ENCODE measurements at regions not wholly inside any gene's neighbourhood (a gene's known extent, or its start where the extent isn't known, plus 50 kb on each side); places are given as distances from the start of the nearest gene placed in this dataset.

GRCh38 chr10:43872644-43873043 lies 224.0 kb upstream of the ZNF32 start:
- no peak for DNase-seq

DNA sequence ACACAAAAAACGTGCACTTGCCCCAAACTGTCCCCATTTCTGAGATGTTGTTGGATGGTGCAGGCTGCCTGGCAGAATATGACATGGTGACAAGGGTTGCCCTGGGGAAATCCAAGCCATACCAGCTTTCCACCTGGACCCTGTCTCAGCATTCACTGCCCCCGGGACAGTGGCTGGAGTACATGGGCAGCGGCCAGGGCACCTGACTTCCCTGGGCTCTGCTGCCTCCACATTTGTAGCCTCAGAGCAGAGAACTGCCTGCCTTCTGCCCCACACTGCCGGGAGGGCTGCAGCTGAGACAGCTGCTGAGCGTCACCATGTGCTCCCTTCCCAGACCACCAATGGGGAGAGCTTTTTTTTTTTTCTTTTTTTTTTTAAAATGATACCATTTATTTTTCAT lies 222.9 kb upstream of the ZNF32 start:
- no peak for DNase-seq

DNA sequence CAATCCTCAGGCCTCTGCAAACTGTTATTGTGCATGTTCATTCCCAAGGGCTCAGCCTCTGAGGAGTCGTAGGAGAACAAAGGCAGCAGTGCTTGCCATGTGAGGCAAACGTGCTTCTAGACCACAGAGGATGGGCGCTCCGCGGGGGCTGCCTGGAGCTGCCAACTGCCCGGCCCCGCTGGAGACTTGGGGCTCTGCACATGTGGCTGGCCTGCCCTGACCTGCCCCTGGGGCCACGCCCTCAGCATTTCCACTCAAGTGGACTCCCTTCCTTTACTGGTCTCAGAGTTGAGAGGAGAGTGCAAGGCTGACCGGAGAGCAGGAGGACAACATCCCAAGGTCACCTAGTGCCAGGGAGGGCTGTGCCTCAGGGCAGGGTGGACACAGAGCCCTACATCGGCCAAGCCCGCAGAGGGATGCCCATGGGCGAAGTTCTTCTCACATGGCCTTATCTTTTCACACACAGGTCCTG lies 222.3 kb upstream of the ZNF32 start:
- no peak for DNase-seq

DNA sequence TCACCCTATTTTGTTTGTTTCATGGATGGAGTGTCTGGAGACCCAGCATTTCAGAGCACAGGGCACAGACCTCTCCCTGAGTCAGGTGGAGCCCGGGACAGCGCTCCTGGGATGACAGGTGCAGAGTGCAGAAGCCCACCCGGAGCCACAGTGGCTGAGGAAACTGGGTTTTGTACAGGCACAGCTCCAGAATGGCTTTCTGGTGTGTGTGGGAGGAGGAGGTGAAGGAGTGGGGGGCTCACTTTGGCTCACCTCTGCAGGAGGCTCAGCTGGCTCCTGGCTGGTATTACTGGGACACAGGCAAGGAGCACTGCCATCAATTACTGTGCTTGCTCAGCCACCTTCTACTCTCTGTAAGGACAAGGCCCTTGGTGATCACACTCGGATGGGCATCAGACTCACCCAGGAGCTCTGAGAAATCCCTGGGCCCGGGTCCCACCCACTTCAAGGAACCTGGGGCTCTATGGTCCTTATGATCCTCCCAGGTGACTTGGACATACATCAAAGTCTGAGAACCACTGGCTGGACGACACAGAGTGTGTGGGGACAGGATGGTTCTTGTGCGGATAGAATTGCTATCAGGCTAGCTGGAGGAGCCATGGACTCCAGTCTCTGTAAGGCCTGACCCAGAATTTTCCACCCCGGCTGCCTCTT lies 221.1 kb upstream of the ZNF32 start:
- no peak for DNase-seq

- no peak for DNase-seq
Measured at GRCh38 chr10:43868952-43869351, 220.3 kb upstream of the ZNF32 start.

DNA sequence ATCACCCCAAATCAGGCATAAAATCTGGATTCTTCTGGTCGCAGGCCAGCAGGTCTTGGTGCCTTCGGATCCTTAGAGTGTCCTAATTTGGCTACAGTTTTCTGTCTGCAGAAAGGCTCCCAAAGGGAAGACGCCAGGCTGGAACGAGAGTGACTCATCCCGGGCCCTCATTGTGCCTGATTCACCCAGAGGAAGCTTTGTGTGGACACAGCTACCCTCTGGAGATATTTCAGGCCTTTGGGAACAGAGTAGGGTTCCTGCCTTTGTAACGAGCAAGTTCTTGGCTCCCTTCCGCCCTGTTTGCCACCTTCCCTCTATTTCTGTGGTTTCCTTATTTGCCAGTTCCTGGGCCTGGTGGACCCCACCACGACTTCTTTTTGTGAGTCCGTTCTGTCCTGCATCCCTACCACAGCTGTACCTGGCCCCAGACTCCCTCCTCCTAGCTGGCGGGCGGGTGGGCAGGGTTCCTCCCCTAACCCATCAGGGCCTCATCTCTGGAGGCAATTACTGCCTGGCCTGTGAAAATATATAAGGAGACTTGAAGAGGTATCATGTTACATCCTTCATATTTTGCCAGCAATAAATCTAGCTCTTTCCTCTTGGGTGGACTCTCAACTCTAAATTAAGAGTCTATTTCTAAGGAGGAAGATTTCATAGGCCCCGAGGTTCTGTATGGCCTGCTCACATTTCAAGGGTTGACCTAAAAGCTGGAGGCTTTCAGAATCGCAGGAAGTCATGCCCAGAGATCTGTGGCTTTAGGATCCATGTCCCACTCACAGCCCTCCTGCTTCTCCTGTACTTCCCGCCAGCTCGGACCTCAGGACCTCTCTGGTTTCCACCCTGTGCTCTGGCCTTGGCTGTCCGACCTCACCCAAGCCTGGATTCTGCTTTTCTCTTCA lies 219.2 kb upstream of the ZNF32 start:
- no peak for DNase-seq

DNA sequence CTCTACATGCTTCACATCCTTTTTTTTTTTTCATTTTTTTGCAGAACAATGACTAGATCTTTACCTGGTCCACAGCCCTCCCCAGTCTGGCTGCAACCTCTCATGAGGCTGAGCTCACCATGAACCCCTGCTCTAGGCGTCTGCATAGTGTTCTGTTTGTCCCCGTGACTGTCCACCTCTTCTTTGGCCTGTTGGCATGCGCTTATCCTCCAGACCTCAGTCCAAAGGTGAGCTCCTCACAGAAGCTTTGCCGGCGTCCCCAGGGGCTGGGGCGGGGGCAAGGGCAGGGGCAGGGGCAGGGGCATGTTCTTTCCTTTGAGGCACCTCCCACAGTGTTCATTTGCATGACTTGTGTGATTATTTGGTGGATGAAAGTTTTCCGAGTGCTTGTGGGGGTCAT lies 218.4 kb upstream of the ZNF32 start:
- DNase-seq = no peak

DNA sequence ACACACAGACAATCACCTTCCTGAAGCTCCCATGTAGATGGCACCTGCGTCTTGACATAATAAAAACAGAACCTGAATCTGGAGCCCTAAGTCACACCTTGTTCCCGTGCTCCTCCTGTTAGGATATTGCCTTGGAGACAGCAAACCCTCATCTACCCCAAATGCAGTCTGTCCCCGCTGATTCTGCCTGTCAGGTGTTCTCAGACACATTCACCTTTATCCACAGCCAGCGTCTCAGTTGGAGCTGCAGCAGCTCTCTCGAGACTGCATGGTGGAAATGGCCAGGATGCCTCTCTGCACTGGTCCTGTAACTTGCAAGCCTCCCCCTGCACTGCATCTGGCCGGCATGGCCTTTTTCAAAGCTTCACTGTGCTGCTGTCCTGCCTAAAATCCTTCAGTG lies 218.0 kb upstream of the ZNF32 start:
- DNase-seq = no peak

GRCh38 chr10:43865265-43866135 lies 216.8 kb upstream of the ZNF32 start:
- DNase-seq = no peak

DNA sequence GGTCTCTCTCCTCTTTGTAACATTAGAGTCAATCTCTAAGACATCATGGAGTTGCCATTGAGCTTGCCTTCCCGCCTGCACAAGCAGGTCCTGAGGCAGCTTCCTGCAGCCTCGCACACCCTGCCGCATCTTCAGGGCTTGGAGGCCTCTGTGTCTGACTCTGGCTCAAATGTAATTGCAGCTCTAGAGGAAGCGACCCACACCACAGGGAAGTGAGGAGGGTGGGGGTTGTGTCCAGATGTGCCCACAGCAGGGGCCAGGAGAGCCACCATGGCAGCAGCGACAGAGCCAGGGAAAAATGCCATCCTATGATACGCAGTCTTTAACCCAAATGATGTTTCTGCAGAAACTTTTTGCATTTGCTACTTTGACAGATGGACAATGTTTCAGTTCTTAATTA lies 216.0 kb upstream of the ZNF32 start:
- no peak for DNase-seq

DNA sequence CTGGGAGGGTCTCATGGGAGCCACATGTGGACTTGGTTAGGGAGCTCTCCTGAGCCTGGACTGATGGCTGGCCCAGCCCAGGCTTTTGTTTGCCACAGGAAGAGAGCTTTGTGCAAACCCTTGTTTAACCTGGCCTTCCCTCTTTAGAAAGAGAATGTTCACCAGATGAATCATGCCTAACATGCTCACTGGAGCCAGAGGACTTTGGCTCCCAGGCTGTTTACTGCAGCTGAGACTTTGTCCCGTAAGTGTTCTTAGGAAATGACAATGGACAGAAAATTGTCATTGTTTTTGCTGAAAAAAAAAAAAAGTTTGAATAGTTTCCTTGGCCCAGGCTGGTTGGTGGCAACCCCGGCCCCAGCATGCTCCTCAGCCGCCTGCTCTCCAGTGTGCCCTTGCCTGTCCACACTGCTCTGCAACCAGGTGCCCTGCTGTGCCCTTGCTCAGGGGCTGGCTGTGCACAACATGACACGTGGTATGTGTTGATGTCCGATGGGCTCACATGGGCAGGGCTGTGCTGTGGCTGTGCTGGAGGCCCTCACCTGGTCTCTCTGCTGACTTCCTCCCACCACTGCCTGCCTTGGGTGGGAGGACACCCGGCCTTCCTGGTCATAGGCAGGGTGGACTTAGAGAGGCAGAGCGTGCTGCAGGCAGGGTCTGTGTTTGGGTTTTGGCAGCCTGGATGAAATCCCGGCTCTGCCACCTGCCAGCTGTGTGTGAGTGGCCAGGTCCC lies 215.3 kb upstream of the ZNF32 start:
- no peak for DNase-seq

DNA sequence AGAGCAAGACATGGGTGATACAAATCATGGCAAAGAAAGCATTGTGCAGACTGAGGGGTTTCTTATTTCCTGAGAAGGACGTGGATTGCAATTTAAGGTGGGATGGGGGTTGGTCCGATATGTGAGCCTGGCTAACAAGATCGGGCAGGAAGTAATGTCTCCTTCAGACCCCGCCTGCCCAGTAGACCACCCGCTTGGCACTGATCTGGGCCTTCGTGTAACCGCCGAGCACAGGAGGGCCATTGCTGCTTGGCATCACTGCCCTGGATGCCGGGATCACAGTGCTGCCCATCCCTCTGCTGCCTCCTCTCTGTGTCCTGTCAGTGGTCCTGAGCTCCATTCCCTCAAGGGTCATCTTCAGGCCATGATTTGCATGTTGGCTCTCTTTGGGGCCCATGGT lies 214.6 kb upstream of the ZNF32 start:
- no peak for DNase-seq

DNA sequence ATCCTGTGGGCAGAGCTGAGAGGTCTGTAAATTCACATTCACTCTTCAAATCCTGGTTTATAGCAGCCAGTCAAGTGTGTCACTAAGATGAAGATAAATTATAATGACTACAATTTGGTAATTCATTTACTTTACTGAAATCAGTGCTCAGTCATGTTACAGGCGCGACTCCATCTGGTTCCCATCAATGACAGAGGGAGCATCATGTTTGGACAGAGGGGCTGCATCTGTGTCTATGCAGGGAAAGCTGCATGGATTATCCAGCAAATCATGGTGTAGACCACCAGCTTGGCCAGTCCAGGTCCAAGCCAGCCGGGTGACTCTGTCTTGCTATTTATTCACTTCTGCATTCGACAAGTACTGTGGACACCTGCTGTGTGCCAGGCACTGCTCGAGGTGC lies 214.1 kb upstream of the ZNF32 start:
- no peak for DNase-seq

DNA sequence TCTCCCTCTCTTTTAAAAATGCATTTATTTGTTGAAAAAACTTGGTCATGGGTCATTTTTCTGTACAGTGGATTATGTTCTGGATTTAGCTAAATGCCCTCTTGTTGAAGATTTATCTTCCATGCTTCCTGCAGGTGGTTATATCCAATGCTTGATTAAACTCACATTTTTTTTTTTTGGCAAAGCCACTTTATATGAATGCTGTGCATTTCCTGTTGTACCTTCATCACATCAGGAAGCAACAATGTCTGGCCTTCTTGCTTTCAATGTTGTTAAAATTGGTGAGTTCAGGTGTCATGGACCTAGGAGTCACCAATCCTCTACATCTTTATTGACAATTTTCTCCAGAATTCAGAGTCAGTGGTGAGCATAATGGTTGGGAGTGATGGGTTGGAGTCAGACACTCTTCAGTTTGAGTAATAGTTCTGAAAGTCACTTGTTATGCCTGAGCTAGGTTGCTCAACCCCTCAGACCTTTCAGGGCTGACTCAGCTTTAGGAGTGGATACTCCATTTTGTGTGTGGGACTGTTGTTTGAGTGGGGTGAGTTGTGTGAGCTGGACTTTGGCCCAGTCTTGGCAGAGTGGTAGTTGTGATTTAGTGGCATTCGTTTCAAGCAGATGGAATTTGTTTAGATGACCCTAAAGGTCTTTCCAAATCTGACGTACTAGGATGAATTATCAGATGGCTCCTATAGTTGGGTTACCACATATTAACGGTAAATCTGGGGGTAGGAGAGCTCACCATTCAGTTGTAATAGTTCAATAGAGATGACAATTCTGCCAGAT lies 213.5 kb upstream of the ZNF32 start:
- DNase-seq = no peak

GRCh38 chr10:43859016-43859525 lies 210.4 kb upstream of the ZNF32 start:
- DNase-seq = no peak

DNA sequence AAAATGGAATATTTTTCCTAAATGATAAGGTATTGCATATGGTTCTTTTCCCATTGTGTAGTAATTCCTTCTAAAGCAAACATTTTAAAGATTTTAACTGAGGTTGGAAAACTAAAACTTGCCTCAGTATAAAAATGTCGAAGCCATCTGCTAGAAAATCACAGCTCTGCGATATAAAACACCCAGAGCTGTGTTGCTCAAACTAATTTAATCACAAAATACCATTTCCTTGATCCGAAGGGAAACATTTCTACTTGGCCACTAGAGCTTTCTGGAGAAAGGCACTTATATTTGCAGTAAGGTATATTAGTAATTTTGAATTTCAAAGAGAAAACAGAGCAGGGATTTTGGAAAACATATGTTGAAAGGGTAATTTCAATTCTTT lies 209.2 kb upstream of the ZNF32 start:
- DNase-seq = no peak

- no peak for DNase-seq
Measured at GRCh38 chr10:43857206-43857930, 208.7 kb upstream of the ZNF32 start.

DNA sequence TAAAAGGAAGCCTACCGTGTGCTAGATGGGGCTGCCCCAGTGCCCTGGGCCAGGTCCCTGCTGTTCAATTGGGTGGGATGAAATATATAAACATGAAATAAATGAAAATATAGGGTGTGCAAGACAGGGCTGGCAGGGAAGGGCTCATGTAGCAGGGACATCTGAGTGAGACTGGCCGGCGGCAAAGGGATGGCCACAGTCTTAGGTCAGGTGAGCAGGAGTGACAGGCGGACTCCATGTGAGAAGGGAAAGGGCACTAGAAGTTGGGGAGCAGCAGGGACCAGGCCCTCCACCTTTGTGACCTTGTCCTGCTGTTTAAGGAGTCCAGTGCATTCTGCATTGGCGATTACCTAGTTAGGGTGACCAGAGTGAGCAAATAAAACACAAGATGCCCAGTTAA lies 207.6 kb upstream of the ZNF32 start:
- DNase-seq = no peak

GRCh38 chr10:43855667-43856210 lies 207.1 kb upstream of the ZNF32 start:
- no peak for DNase-seq

DNA sequence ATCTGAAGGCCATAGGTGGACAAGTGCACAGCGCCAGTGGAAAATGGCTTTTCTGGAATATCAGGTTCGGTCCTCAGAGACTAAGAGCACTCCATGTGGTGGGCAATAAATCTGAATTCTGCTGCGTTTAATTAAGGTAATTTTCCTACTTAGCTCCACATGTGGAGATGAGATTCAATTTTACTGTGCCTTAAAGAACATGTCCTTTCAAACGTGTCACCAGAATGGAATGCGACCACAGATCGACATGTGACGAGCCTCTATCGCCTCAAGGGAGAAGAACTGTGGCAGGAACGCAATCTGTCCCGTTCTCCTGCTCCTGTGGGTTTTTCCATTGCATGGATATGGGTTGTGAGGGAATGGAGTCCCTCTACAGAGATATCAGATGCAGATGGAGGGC lies 205.3 kb upstream of the ZNF32 start:
- DNase-seq = no peak

All from muscle of arm (tissue), 1 donor.